ENCODE measurements at regions not wholly inside any gene's neighbourhood (a gene's known extent, or its start where the extent isn't known, plus 50 kb on each side); places are given as distances from the start of the nearest gene placed in this dataset.

DNA sequence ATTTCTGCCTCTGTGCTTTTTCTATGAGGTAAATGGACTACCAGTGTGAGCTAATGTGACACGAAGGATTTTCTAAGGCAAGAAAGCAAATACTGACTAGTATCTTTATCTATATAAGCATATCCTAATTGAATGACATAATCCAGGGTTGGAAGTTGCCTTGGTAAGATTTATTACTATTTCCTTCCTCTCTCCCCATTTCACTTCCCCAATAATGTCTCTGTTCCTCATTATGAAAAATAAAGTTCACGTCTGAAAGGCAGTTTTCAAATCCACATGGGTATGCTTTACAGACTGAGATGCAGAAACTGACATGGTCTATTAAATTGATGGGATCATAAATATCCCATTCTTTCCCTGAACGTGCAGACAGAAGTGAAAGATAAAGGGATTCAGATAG lies 86.0 kb downstream of the DTWD1 start:
- DNase-seq (ENCODE audit: low spot score, unreplicated experiment): no peak
- Mint-ChIP-seq H3K4me1 (ENCODE audit: low read depth) (peaks cover 5% of the 10 kb centered on the region), H3K27ac (no peak overlapping the region), H3K36me3 (ENCODE audit: insufficient read depth) (no peaks in the 10 kb centered on the region), H3K4me3 (ENCODE audit: low read depth) (no peak overlapping the region), H3K27me3 (no peaks in the 10 kb centered on the region), H3K9me3 (ENCODE audit: low read depth) (peaks cover 16% of the 10 kb centered on the region)
- TF ChIP-seq, protein P1, sequence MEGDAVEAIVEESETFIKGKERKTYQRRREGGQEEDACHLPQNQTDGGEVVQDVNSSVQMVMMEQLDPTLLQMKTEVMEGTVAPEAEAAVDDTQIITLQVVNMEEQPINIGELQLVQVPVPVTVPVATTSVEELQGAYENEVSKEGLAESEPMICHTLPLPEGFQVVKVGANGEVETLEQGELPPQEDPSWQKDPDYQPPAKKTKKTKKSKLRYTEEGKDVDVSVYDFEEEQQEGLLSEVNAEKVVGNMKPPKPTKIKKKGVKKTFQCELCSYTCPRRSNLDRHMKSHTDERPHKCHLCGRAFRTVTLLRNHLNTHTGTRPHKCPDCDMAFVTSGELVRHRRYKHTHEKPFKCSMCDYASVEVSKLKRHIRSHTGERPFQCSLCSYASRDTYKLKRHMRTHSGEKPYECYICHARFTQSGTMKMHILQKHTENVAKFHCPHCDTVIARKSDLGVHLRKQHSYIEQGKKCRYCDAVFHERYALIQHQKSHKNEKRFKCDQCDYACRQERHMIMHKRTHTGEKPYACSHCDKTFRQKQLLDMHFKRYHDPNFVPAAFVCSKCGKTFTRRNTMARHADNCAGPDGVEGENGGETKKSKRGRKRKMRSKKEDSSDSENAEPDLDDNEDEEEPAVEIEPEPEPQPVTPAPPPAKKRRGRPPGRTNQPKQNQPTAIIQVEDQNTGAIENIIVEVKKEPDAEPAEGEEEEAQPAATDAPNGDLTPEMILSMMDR (IDR thresholded peaks at IDR 0.05; ENCODE audit: unreplicated experiment): no peak

DNA sequence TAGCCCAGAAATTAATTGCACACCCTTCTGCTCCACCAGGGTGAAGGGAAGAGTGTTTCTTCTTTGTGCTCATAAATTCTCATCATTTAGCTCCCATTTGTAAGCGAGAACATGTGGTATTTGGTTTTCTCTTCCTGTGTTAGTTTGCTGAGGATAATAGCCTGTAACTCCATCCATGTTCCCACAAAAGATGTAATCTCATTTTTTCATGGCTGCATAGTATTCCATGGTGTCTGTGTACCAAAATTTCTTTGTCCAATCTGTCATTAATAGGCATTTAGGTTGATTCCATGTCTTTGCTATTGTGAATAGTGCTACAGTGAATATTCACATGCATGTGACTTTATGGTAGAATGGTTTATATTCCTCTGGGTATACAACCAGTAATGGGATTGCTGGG lies 86.8 kb downstream of the DTWD1 start:
- Mint-ChIP-seq H3K36me3 (ENCODE audit: insufficient read depth) (no peaks in the 10 kb centered on the region), H3K9me3 (ENCODE audit: low read depth) (peaks cover 16% of the 10 kb centered on the region), H3K4me1 (ENCODE audit: low read depth) (peaks cover 5% of the 10 kb centered on the region), H3K4me3 (ENCODE audit: low read depth) (no peak overlapping the region), H3K27ac (no peak overlapping the region), H3K27me3 (no peaks in the 10 kb centered on the region)
- DNase-seq (ENCODE audit: low spot score, unreplicated experiment): no peak
- TF ChIP-seq, protein P1 (IDR thresholded peaks at IDR 0.05; ENCODE audit: unreplicated experiment): no peak

DNA sequence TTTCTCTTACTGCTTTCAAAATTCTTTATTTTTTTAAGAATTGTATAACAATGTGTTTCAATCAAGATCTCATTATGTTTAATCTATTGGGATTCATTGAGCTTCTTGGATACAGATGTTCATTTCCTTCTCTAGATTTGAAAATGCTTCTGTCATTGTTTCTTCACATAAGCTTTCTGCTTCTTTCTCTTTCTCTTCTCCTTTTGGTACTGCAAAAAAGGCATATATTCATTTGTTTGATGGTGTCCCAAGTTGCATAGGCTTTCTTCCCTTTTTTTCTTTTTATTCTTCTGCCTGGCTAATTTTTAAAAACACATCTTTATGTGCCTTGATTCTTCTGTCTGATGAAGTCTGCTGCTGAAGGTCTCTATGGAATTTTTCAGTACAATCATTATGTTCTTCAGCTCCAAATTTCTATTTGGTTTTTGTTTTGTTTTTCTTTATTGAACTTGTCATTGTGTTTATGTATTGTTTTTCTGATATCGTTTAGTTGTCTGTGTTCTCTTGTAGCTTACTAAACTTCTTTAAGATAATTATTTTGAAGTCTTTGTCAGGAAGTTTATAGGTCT lies 88.9 kb downstream of the DTWD1 start:
- H3K27me3 Mint-ChIP-seq: no peaks in the 10 kb centered on the region
- H3K4me3 Mint-ChIP-seq (ENCODE audit: low read depth): no peak overlapping the region
- H3K9me3 Mint-ChIP-seq (ENCODE audit: low read depth): peaks cover 16% of the 10 kb centered on the region
- H3K27ac Mint-ChIP-seq: no peak overlapping the region
- H3K36me3 Mint-ChIP-seq (ENCODE audit: insufficient read depth): no peaks in the 10 kb centered on the region
- TF ChIP-seq, protein P1 (IDR thresholded peaks at IDR 0.05; ENCODE audit: unreplicated experiment): no peak
- peaks cover 5% of the 10 kb centered on the region for H3K4me1 Mint-ChIP-seq (ENCODE audit: low read depth)
- DNase-seq (ENCODE audit: low spot score, unreplicated experiment): no peak

DNA sequence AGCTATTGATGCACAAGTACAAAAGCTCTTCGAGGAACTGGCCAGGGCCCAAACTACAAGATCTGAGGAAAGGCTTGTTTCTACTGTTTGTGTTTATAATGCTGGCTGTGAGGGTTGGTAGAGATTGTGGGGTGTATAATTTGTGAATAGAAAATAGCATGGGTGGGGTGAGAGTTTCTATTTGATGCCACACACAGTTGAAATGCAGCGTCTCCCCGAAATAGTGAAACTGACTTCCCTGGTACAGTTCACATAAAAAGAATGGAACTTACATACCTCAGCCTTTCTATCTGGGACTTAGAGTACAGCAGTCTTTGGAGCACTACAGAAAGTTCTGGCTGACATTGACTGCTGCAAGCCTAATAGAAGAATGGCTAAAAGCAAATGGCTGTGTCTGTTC lies 91.3 kb downstream of the DTWD1 start:
- H3K4me3 Mint-ChIP-seq (ENCODE audit: low read depth): no peak overlapping the region

DNA sequence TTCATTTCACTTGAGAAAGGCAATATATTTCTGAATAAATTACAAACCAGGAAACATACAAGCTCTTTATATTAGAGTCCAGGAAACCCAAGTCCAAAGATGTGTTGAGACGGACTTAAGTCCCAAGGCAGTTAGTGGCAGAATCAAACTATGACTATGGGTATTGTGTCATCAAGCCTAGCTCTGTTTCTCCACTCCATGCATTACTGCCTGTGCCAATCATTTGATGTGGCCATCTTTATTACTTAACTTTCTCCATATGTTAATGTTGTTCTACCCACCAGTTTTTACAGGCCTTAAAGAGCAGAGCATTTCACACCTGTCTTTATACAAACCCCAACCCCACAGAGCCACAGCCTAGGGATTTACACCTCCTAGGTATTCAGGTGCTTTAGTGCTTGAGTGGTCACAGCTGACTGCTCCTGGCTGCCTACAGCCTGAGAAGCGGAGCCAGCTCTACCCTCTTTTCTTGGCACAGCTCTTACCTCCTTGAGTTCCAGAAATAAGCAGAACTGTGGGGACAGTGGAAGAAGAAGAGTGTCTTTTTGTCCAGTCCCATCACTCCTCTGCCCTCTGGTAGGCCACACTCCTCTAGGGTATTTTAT lies 92.1 kb downstream of the DTWD1 start:
- Mint-ChIP-seq H3K27ac (no peak overlapping the region), H3K36me3 (ENCODE audit: insufficient read depth) (no peaks in the 10 kb centered on the region), H3K27me3 (no peaks in the 10 kb centered on the region), H3K9me3 (ENCODE audit: low read depth) (peaks cover 16% of the 10 kb centered on the region), H3K4me1 (ENCODE audit: low read depth) (no peaks in the 10 kb centered on the region), H3K4me3 (ENCODE audit: low read depth) (no peak overlapping the region)
- no peak for DNase-seq (ENCODE audit: low spot score, unreplicated experiment)
- TF ChIP-seq, protein P1 (IDR thresholded peaks at IDR 0.05; ENCODE audit: unreplicated experiment): no peak

More for the DNA sequence above, 91.3 kb downstream of the DTWD1 start:
- no peak for DNase-seq (ENCODE audit: low spot score, unreplicated experiment)
- H3K27me3 Mint-ChIP-seq: no peaks in the 10 kb centered on the region
- TF ChIP-seq, protein P1 (IDR thresholded peaks at IDR 0.05; ENCODE audit: unreplicated experiment): no peak
- H3K27ac Mint-ChIP-seq: no peak overlapping the region
- peaks cover 16% of the 10 kb centered on the region for H3K9me3 Mint-ChIP-seq (ENCODE audit: low read depth)
- no peaks in the 10 kb centered on the region for H3K4me1 Mint-ChIP-seq (ENCODE audit: low read depth)
- no peaks in the 10 kb centered on the region for H3K36me3 Mint-ChIP-seq (ENCODE audit: insufficient read depth)

Measured in progenitor cell of endocrine pancreas (in vitro differentiated cells).